Erythroblast (primary cell): ENCODE measurements at regions not wholly inside any gene's neighbourhood (a gene's known extent, or its start where the extent isn't known, plus 50 kb on each side); places are given as distances from the start of the nearest gene placed in this dataset.

Experiments used
- GATA1 ChIP-seq: IDR thresholded peaks from 2 replicates; pipeline ENCODE4 v1.6.1; 2011; ENCODE audit warnings: low read depth, mild to moderate bottlenecking, control low read depth, low read length, moderate library complexity
- POLR2A ChIP-seq: IDR thresholded peaks from 2 replicates; pipeline ENCODE4 v1.6.1; 2011; ENCODE audit warnings: mild to moderate bottlenecking, low read length

DNA sequence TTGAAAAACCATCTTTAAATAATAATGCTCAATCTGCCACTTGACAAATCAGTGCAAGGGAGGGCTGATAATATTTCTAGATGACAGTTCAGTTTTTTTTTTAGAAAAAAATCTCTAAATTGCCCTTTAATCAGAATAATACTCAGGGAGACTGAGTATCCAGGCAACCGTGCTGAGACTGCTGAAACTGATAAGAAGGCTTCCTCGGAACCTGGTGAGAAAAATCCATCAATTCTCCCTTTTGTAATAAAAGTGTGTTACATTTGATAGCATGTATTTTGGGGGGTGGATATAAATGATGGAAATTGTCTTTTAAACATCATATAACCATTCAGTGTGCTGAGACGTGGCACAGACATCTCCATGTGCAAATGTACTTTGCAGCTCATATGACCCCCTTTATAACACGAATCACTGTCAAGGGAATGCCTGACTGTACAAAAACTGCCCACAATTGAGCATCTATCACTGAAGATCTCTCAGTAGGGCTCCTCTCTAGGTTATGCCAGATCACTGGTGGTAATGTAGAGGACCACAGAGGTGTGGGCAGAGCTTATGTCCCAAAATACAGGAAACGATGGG is 491.1 kb upstream of the ADARB2 start:
- no peak for TF ChIP-seq POLR2A
- no peak for TF ChIP-seq GATA1
